ENCODE measurements at regions not wholly inside any gene's neighbourhood (a gene's known extent, or its start where the extent isn't known, plus 50 kb on each side); places are given as distances from the start of the nearest gene placed in this dataset.

- H3K27me3 ChIP-seq, result no peaks in the 10 kb centered on the region
- TF ChIP-seq, protein P1, sequence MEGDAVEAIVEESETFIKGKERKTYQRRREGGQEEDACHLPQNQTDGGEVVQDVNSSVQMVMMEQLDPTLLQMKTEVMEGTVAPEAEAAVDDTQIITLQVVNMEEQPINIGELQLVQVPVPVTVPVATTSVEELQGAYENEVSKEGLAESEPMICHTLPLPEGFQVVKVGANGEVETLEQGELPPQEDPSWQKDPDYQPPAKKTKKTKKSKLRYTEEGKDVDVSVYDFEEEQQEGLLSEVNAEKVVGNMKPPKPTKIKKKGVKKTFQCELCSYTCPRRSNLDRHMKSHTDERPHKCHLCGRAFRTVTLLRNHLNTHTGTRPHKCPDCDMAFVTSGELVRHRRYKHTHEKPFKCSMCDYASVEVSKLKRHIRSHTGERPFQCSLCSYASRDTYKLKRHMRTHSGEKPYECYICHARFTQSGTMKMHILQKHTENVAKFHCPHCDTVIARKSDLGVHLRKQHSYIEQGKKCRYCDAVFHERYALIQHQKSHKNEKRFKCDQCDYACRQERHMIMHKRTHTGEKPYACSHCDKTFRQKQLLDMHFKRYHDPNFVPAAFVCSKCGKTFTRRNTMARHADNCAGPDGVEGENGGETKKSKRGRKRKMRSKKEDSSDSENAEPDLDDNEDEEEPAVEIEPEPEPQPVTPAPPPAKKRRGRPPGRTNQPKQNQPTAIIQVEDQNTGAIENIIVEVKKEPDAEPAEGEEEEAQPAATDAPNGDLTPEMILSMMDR (IDR thresholded peaks at IDR 0.05; ENCODE audit: low read depth, low read length), result no peak
- no peaks in the 10 kb centered on the region for H3K9me3 ChIP-seq
- no peak overlapping the region for H3K4me3 ChIP-seq (ENCODE audit: low read depth, low read length)
- no peaks in the 10 kb centered on the region for H3K36me3 ChIP-seq
- DNase-seq, result no peak
- no peaks in the 10 kb centered on the region for H3K4me1 ChIP-seq
These were observed 559.7 kb upstream of the POU3F2 start for GRCh38 chr6:98274691-98275090.

GRCh38 chr6:98280492-98280891 is 553.9 kb upstream of the POU3F2 start:
- Histone ChIP-seq H3K27me3 (no peaks in the 10 kb centered on the region), H3K9me3 (no peaks in the 10 kb centered on the region), H3K4me1 (no peaks in the 10 kb centered on the region), H3K4me3 (ENCODE audit: low read depth, low read length) (no peak overlapping the region), H3K36me3 (no peaks in the 10 kb centered on the region)
- TF ChIP-seq, protein P1 (IDR thresholded peaks at IDR 0.05; ENCODE audit: low read depth, low read length), result no peak
- no peak for DNase-seq

DNA sequence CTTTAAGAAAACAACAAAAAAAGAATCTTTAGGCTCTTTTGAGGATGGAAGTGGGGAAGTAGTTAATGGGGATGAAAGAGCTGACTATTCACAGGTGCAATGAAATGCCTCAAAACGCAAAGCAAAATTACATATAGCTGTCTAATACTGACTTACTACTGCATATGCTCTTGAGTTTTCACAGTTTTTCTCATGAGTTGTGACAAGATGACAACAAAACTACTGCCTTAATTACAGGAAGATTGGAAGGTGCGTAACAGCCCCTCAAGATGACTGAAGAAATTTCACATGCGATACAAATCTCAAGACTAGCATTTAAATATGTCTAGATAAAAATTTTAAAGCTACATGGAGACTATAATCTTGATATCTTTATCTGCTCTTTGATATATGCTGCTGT is 547.8 kb upstream of the POU3F2 start:
- no peaks in the 10 kb centered on the region for H3K27me3 ChIP-seq
- no peak for DNase-seq

DNA sequence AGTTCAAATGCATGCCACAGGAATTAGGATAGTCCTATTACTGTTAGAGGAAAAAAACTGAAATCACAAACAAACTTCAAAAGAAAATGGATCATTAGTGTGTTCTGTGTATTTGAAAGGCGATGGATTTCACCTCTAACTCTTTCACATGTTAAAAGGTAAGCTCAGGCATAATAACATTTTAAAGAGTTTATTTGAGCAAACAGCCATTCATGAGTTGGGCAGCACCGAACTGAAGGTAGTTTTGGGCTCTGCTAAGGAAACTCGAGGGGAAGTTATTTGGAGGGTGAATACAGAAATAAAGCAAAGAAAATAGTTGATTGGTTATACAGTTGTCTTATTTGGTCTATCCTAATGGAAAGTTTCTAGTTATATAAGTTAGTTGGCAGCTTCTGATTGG is 546.5 kb upstream of the POU3F2 start:
- no peaks in the 10 kb centered on the region for H3K4me1 ChIP-seq
- no peak overlapping the region for H3K4me3 ChIP-seq (ENCODE audit: low read depth, low read length)
- no peak for DNase-seq
- no peaks in the 10 kb centered on the region for H3K27me3 ChIP-seq
- H3K9me3 ChIP-seq, result no peaks in the 10 kb centered on the region
- no peaks in the 10 kb centered on the region for H3K36me3 ChIP-seq
- TF ChIP-seq, protein P1 (IDR thresholded peaks at IDR 0.05; ENCODE audit: low read depth, low read length), result no peak

More for the DNA sequence above, 547.8 kb upstream of the POU3F2 start:
- Histone ChIP-seq H3K36me3 (no peaks in the 10 kb centered on the region), H3K4me3 (ENCODE audit: low read depth, low read length) (no peak overlapping the region), H3K4me1 (no peaks in the 10 kb centered on the region), H3K9me3 (no peaks in the 10 kb centered on the region)
- TF ChIP-seq, protein P1 (IDR thresholded peaks at IDR 0.05; ENCODE audit: low read depth, low read length), result no peak

DNA sequence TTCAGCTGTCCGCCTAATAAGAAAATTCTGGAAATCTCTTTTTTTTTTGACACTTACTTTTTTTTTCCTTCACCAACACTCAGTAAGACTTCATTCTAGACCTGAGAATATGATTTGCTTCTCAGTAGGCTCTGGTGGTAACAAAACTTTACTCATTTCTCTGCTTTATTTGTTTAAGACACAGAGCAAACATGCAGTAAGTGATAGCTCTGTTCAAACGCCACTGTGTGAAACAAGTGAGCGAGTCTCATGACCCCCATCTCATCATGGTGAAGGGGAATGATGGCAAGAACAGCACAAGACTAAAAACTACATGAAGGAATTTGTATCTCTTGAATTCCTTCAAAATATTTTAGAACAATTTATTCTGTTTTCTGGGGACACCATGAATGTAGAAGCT is 541.6 kb upstream of the POU3F2 start:
- Histone ChIP-seq H3K9me3 (no peaks in the 10 kb centered on the region), H3K4me1 (no peaks in the 10 kb centered on the region), H3K4me3 (ENCODE audit: low read depth, low read length) (no peak overlapping the region), H3K27me3 (no peaks in the 10 kb centered on the region), H3K36me3 (no peaks in the 10 kb centered on the region)
- TF ChIP-seq, protein P1 (IDR thresholded peaks at IDR 0.05; ENCODE audit: low read depth, low read length), result no peak
- DNase-seq, result no peak

DNA sequence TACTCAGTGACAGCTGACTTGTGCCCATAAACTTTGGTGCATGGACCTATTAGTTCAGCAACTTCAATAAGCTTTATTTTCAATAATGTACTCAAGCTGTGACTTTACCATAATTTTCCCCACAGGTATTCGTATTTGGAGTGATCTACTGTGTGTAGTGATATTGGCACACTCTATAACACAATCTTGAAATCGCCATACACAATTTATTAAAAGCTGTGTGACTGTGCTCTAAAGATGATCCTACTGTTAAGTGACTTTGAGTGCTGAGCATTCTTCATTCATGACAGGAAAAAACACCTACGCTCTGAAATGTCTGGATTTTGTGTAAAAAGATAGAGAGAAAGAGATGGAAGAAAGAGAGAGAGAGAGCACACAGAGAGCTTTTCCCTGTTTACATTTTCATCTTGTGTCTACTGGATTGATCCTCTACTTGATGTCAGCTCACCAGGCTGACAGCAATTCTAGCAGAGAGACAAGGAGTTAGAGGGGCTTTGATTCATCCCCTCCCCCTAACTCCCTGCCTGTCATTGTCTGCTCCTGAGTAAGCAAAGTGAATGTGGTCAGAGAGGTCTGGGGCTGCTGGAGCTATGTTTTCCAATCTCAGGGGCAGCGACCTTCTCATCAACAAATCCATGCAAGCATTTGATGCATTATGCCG is 538.7 kb upstream of the POU3F2 start:
- H3K4me3 ChIP-seq (ENCODE audit: low read depth, low read length), result no peak overlapping the region
- TF ChIP-seq, protein P1 (IDR thresholded peaks at IDR 0.05; ENCODE audit: low read depth, low read length), result no peak
- no peaks in the 10 kb centered on the region for H3K9me3 ChIP-seq
- H3K4me1 ChIP-seq, result no peaks in the 10 kb centered on the region
- H3K27me3 ChIP-seq, result no peaks in the 10 kb centered on the region
- no peak for DNase-seq
- H3K36me3 ChIP-seq, result no peaks in the 10 kb centered on the region
